ENCODE measurements at regions not wholly inside any gene's neighbourhood (a gene's known extent, or its start where the extent isn't known, plus 50 kb on each side); places are given as distances from the start of the nearest gene placed in this dataset.

- H3K4me1 Mint-ChIP-seq: peaks cover 0 to 5% (median 0%) of the 10 kb centered on the region in 3 donors
- DNase-seq (no peak), ATAC-seq (replicated peaks in 1 of 4) (no peak)
- ChIA-PET CTCF (no interaction called here), POLR2A (no interaction called here)
- no peaks in the 10 kb centered on the region for H3K36me3 ChIP-seq (ENCODE audit: control insufficient read depth in 2 of 2, extremely low read depth in 1 of 2, insufficient read depth in 1 of 2, low read length in 1 of 2)
- H3K4me1 ChIP-seq (ENCODE audit: control insufficient read depth in 1 of 2, extremely low read depth in 1 of 2, insufficient read depth in 2 of 2, low read length in 2 of 2): no peaks in the 10 kb centered on the region
- H3K27me3 ChIP-seq (replicated peaks in 1 of 2; ENCODE audit: control insufficient read depth in 2 of 2, extremely low read depth in 1 of 2, insufficient read depth in 2 of 2, low read length in 1 of 2): no peaks in the 10 kb centered on the region
- no peak overlapping the region for H3K27ac ChIP-seq (ENCODE audit: low read length)
- H3K4me3 Mint-ChIP-seq: no peak overlapping the region
- H3K27me3 Mint-ChIP-seq: peaks cover 0 to 3% of the 10 kb centered on the region in 2 donors
- peaks cover 11 to 42% (median 18%) of the 10 kb centered on the region in 3 donors for H3K9me3 Mint-ChIP-seq
- H3K9me3 ChIP-seq: peaks cover 8% of the 10 kb centered on the region
- no peak overlapping the region for H3K27ac Mint-ChIP-seq
- peaks cover 6% of the 10 kb centered on the region for H3K36me3 Mint-ChIP-seq
- no peak overlapping the region for H3K4me3 ChIP-seq (ENCODE audit: control insufficient read depth in 1 of 2, extremely low read depth in 1 of 2, low read length in 1 of 2)
Measured at GRCh38 chr7:22642454-22642853, 84.5 kb upstream of the IL6 start.

- Mint-ChIP-seq H3K27me3 (peaks cover 0 to 3% of the 10 kb centered on the region in 2 donors), H3K36me3 (peaks cover 6% of the 10 kb centered on the region), H3K27ac (no peak overlapping the region), H3K4me1 (peaks cover 0 to 5% (median 0%) of the 10 kb centered on the region in 3 donors), H3K4me3 (no peak overlapping the region), H3K9me3 (peaks cover 11 to 29% (median 14%) of the 10 kb centered on the region in 3 donors)
- ChIA-PET POLR2A (no interaction called here), CTCF (no interaction called here)
- Histone ChIP-seq H3K4me1 (ENCODE audit: control insufficient read depth in 1 of 2, extremely low read depth in 1 of 2, insufficient read depth in 2 of 2, low read length in 2 of 2) (no peaks in the 10 kb centered on the region), H3K27ac (ENCODE audit: low read length) (no peak overlapping the region), H3K4me3 (ENCODE audit: control insufficient read depth in 1 of 2, extremely low read depth in 1 of 2, low read length in 1 of 2) (no peak overlapping the region), H3K27me3 (replicated peaks in 1 of 2; ENCODE audit: control insufficient read depth in 2 of 2, extremely low read depth in 1 of 2, insufficient read depth in 2 of 2, low read length in 1 of 2) (no peaks in the 10 kb centered on the region), H3K9me3 (peaks cover 4% of the 10 kb centered on the region), H3K36me3 (ENCODE audit: control insufficient read depth in 2 of 2, extremely low read depth in 1 of 2, insufficient read depth in 1 of 2, low read length in 1 of 2) (no peaks in the 10 kb centered on the region)
- ATAC-seq (replicated peaks in 1 of 4) (no peak), DNase-seq (no peak)
- no CpG with 5 or more reads among the region's 8 CpGs for whole genome bisulfite sequencing (ENCODE audit: insufficient coverage)
Measured at GRCh38 chr7:22640269-22640668, 86.7 kb upstream of the IL6 start.

- H3K36me3 Mint-ChIP-seq: peaks cover 6% of the 10 kb centered on the region
- DNase-seq (no peak), ATAC-seq (replicated peaks in 1 of 4) (no peak)
- H3K27me3 Mint-ChIP-seq: peaks cover 4 to 5% of the 10 kb centered on the region in 2 donors
- H3K4me1 Mint-ChIP-seq: peaks cover 0 to 5% (median 0%) of the 10 kb centered on the region in 3 donors
- CTCF ChIA-PET: interaction anchor here in 1 of 2 donors (0.7 kb wide), 1 partner anchor 273 kb away, joined by 3 read pairs; no protein-coding TSS in a partner anchor
- H3K4me3 Mint-ChIP-seq: no peak overlapping the region
- H3K9me3 ChIP-seq: no peaks in the 10 kb centered on the region
- H3K4me1 ChIP-seq (ENCODE audit: control insufficient read depth in 1 of 2, extremely low read depth in 1 of 2, insufficient read depth in 2 of 2, low read length in 2 of 2): no peaks in the 10 kb centered on the region
- peaks cover 8 to 29% (median 14%) of the 10 kb centered on the region in 3 donors for H3K9me3 Mint-ChIP-seq
- no peaks in the 10 kb centered on the region for H3K27me3 ChIP-seq (replicated peaks in 1 of 2; ENCODE audit: control insufficient read depth in 2 of 2, extremely low read depth in 1 of 2, insufficient read depth in 2 of 2, low read length in 1 of 2)
- H3K27ac ChIP-seq (ENCODE audit: low read length): no peak overlapping the region
- POLR2A ChIA-PET: no interaction called here
- no peak overlapping the region for H3K27ac Mint-ChIP-seq
- no peak overlapping the region for H3K4me3 ChIP-seq (ENCODE audit: control insufficient read depth in 1 of 2, extremely low read depth in 1 of 2, low read length in 1 of 2)
- WGBS (ENCODE audit: insufficient coverage): 100% methylated on average over 1 of the region's 4 CpGs
- H3K36me3 ChIP-seq (ENCODE audit: control insufficient read depth in 2 of 2, extremely low read depth in 1 of 2, insufficient read depth in 1 of 2, low read length in 1 of 2): no peaks in the 10 kb centered on the region
Measured at GRCh38 chr7:22639396-22639795, 87.6 kb upstream of the IL6 start.

GRCh38 chr7:22635349-22635748 is 91.7 kb upstream of the IL6 start:
- 100% methylated on average over 1 of the region's 1 CpG for WGBS (ENCODE audit: insufficient coverage)
- no peaks in the 10 kb centered on the region for H3K4me1 ChIP-seq (ENCODE audit: control insufficient read depth in 1 of 2, extremely low read depth in 1 of 2, insufficient read depth in 2 of 2, low read length in 2 of 2)
- no peaks in the 10 kb centered on the region for H3K27me3 ChIP-seq (replicated peaks in 1 of 2; ENCODE audit: control insufficient read depth in 2 of 2, extremely low read depth in 1 of 2, insufficient read depth in 2 of 2, low read length in 1 of 2)
- no peak overlapping the region for H3K27ac ChIP-seq (ENCODE audit: low read length)
- H3K4me3 ChIP-seq (ENCODE audit: control insufficient read depth in 1 of 2, extremely low read depth in 1 of 2, low read length in 1 of 2): no peak overlapping the region
- ChIA-PET POLR2A (no interaction called here), CTCF (no interaction called here)
- DNase-seq (no peak), ATAC-seq (replicated peaks in 1 of 4) (no peak)
- Mint-ChIP-seq H3K27me3 (peaks cover 5 to 17% of the 10 kb centered on the region in 2 donors), H3K36me3 (no peaks in the 10 kb centered on the region), H3K4me1 (peaks cover 0 to 2% (median 0%) of the 10 kb centered on the region in 3 donors), H3K27ac (no peak overlapping the region), H3K4me3 (no peak overlapping the region), H3K9me3 (no peaks in the 10 kb centered on the region)
- H3K36me3 ChIP-seq (ENCODE audit: control insufficient read depth in 2 of 2, extremely low read depth in 1 of 2, insufficient read depth in 1 of 2, low read length in 1 of 2): no peaks in the 10 kb centered on the region
- no peaks in the 10 kb centered on the region for H3K9me3 ChIP-seq

- H3K27ac Mint-ChIP-seq: no peak overlapping the region
- H3K9me3 Mint-ChIP-seq: no peaks in the 10 kb centered on the region
- H3K36me3 ChIP-seq (ENCODE audit: control insufficient read depth in 2 of 2, extremely low read depth in 1 of 2, insufficient read depth in 1 of 2, low read length in 1 of 2): no peaks in the 10 kb centered on the region
- peaks cover 6 to 17% of the 10 kb centered on the region in 2 donors for H3K27me3 Mint-ChIP-seq
- no peaks in the 10 kb centered on the region for H3K27me3 ChIP-seq (replicated peaks in 1 of 2; ENCODE audit: control insufficient read depth in 2 of 2, extremely low read depth in 1 of 2, insufficient read depth in 2 of 2, low read length in 1 of 2)
- H3K9me3 ChIP-seq: no peaks in the 10 kb centered on the region
- no peaks in the 10 kb centered on the region for H3K4me1 ChIP-seq (ENCODE audit: control insufficient read depth in 1 of 2, extremely low read depth in 1 of 2, insufficient read depth in 2 of 2, low read length in 2 of 2)
- ChIA-PET CTCF (no interaction called here), POLR2A (no interaction called here)
- no peaks in the 10 kb centered on the region for H3K36me3 Mint-ChIP-seq
- H3K4me3 ChIP-seq (ENCODE audit: control insufficient read depth in 1 of 2, extremely low read depth in 1 of 2, low read length in 1 of 2): no peak overlapping the region
- H3K4me1 Mint-ChIP-seq: no peaks in the 10 kb centered on the region
- no peak overlapping the region for H3K27ac ChIP-seq (ENCODE audit: low read length)
- DNase-seq (no peak), ATAC-seq (replicated peaks in 1 of 4) (no peak)
- no peak overlapping the region for H3K4me3 Mint-ChIP-seq
- WGBS (ENCODE audit: insufficient coverage): 33% methylated on average over 1 of the region's 3 CpGs
Measured at GRCh38 chr7:22633954-22634474, 93.0 kb upstream of the IL6 start.

GRCh38 chr7:22633286-22633953 is 93.6 kb upstream of the IL6 start:
- no CpG with 5 or more reads among the region's 2 CpGs for WGBS (ENCODE audit: insufficient coverage)
- Histone ChIP-seq H3K27ac (ENCODE audit: low read length) (no peak overlapping the region), H3K9me3 (no peaks in the 10 kb centered on the region), H3K27me3 (replicated peaks in 1 of 2; ENCODE audit: control insufficient read depth in 2 of 2, extremely low read depth in 1 of 2, insufficient read depth in 2 of 2, low read length in 1 of 2) (no peaks in the 10 kb centered on the region), H3K36me3 (ENCODE audit: control insufficient read depth in 2 of 2, extremely low read depth in 1 of 2, insufficient read depth in 1 of 2, low read length in 1 of 2) (no peaks in the 10 kb centered on the region), H3K4me3 (ENCODE audit: control insufficient read depth in 1 of 2, extremely low read depth in 1 of 2, low read length in 1 of 2) (no peak overlapping the region), H3K4me1 (ENCODE audit: control insufficient read depth in 1 of 2, extremely low read depth in 1 of 2, insufficient read depth in 2 of 2, low read length in 2 of 2) (no peaks in the 10 kb centered on the region)
- Mint-ChIP-seq H3K36me3 (no peaks in the 10 kb centered on the region), H3K27me3 (peaks cover 6 to 17% of the 10 kb centered on the region in 2 donors), H3K9me3 (no peaks in the 10 kb centered on the region), H3K27ac (no peak overlapping the region), H3K4me3 (no peak overlapping the region), H3K4me1 (no peaks in the 10 kb centered on the region)
- ChIA-PET POLR2A (no interaction called here), CTCF (no interaction called here)
- ATAC-seq (replicated peaks in 1 of 4) (no peak), DNase-seq (no peak)
